ENCODE measurements at regions not wholly inside any gene's neighbourhood (a gene's known extent, or its start where the extent isn't known, plus 50 kb on each side); places are given as distances from the start of the nearest gene placed in this dataset.

DNA sequence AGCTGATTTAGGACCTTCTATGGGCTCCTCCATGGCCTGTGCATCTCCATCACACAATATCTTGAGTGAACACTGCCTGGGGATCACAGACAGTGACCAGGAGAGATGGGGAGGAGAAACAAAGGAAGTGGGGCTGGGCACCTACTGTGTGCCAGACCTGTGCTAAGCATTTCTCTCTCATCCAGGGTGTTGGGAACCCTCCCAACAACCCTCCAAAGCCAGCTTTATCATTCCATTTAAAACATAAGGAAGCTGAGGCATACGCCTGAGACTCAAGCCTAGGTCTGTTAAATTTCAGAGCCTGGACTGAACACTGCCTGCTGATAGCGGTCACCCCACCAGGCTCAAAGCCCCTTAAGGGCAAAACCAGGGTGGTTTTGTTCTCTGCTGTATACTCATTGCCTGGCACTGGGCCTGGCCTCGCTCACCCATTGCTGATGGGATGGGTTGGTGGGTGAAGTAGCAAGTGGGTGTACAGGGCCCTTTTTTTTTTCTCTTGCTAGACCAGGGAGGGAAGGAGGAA lies 130.1 kb downstream of the MN1 start:
- H4K20me1 ChIP-seq (ENCODE audit: control insufficient read depth, insufficient read depth, low read length, poor library complexity, severe bottlenecking), result no peaks in the 10 kb centered on the region
- 83% methylated on average over 2 of the region's 3 CpGs for WGBS (ENCODE audit: insufficient coverage)
- Mint-ChIP-seq H3K27me3 (peaks cover 31% of the 10 kb centered on the region), H3K27ac (no peak overlapping the region), H3K4me3 (no peak overlapping the region), H3K4me1 (no peaks in the 10 kb centered on the region), H3K9me3 (ENCODE audit: insufficient read depth) (peaks cover 2% of the 10 kb centered on the region)
- no peak for DNase-seq
- H3K27ac ChIP-seq (ENCODE audit: low read length in 2 of 2), result no peak overlapping the region
- intact Hi-C loops (cut with micrococcal nuclease), result no loop called here
- H3K9ac ChIP-seq (ENCODE audit: low read length), result no peak overlapping the region
- CTCF ChIA-PET, result no interaction called here
- no peak for ATAC-seq (ENCODE audit: low read depth)
- peaks cover 0 to 2% of the 10 kb centered on the region in 2 donors for H3K4me1 ChIP-seq (ENCODE audit: control insufficient read depth in 2 of 2, insufficient read depth in 2 of 2, low read length in 2 of 2)
- no peak overlapping the region for H2AFZ ChIP-seq (ENCODE audit: insufficient read depth, low read depth, low read length, poor library complexity, severe bottlenecking)
- no peaks in the 10 kb centered on the region for H3K79me2 ChIP-seq (ENCODE audit: control insufficient read depth, insufficient read depth, low read length)
- H3K27me3 ChIP-seq (replicated peaks in 1 of 4; ENCODE audit: control extremely low read depth in 1 of 4, control insufficient read depth in 3 of 4, insufficient read depth in 4 of 4, low read length in 3 of 4), result peaks cover 0 to 21% (median 4%) of the 10 kb centered on the region in 4 experiments
- TF ChIP-seq, protein P1, sequence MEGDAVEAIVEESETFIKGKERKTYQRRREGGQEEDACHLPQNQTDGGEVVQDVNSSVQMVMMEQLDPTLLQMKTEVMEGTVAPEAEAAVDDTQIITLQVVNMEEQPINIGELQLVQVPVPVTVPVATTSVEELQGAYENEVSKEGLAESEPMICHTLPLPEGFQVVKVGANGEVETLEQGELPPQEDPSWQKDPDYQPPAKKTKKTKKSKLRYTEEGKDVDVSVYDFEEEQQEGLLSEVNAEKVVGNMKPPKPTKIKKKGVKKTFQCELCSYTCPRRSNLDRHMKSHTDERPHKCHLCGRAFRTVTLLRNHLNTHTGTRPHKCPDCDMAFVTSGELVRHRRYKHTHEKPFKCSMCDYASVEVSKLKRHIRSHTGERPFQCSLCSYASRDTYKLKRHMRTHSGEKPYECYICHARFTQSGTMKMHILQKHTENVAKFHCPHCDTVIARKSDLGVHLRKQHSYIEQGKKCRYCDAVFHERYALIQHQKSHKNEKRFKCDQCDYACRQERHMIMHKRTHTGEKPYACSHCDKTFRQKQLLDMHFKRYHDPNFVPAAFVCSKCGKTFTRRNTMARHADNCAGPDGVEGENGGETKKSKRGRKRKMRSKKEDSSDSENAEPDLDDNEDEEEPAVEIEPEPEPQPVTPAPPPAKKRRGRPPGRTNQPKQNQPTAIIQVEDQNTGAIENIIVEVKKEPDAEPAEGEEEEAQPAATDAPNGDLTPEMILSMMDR (IDR thresholded peaks at IDR 0.05), result no peak
- no peak for TF ChIP-seq EZH2 (IDR thresholded peaks at IDR 0.05; ENCODE audit: borderline replicate concordance, insufficient read depth, low read depth, low read length, poor library complexity, severe bottlenecking)
- H3K4me3 ChIP-seq (ENCODE audit: control extremely low read depth in 1 of 5, extremely low read depth in 1 of 5, insufficient read depth in 1 of 5, low read depth in 2 of 5, low read length in 4 of 5), result no peak overlapping the region
- peaks cover 0 to 24% (median 3%) of the 10 kb centered on the region in 3 donors for H3K9me3 ChIP-seq (ENCODE audit: control extremely low read depth in 1 of 3, control insufficient read depth in 2 of 3, insufficient read depth in 1 of 3, low read length in 2 of 3)
- POLR2A ChIA-PET, result no interaction called here
- no peak overlapping the region for H3K4me2 ChIP-seq (replicated peaks; ENCODE audit: low read depth, low read length, poor library complexity, severe bottlenecking)
- no peaks in the 10 kb centered on the region for H3K36me3 ChIP-seq (replicated peaks in 1 of 2; ENCODE audit: control extremely low read depth in 1 of 2, control insufficient read depth in 1 of 2, extremely low read depth in 1 of 2, insufficient read depth in 2 of 2, low read length in 1 of 2)

- no peak overlapping the region for H3K27ac Mint-ChIP-seq
- POLR2A ChIA-PET, result no interaction called here
Measured at GRCh38 chr22:27672721-27673418, 128.7 kb downstream of the MN1 start.

More at GRCh38 chr22:27672721-27673418, 128.7 kb downstream of the MN1 start:
- no peak overlapping the region for H3K4me3 ChIP-seq (ENCODE audit: control extremely low read depth in 1 of 5, extremely low read depth in 1 of 5, insufficient read depth in 1 of 5, low read depth in 2 of 5, low read length in 4 of 5)
- H3K9me3 Mint-ChIP-seq (ENCODE audit: insufficient read depth), result no peaks in the 10 kb centered on the region
- no peak overlapping the region for H3K9ac ChIP-seq (ENCODE audit: low read length)
- no peaks in the 10 kb centered on the region for H3K4me1 Mint-ChIP-seq
- H3K27ac ChIP-seq (ENCODE audit: low read length in 2 of 2), result no peak overlapping the region
- ATAC-seq (ENCODE audit: low read depth) (no peak), DNase-seq (no peak)
- H3K9me3 ChIP-seq (ENCODE audit: control extremely low read depth in 1 of 3, control insufficient read depth in 2 of 3, insufficient read depth in 1 of 3, low read length in 2 of 3), result peaks cover 0 to 15% (median 0%) of the 10 kb centered on the region in 3 donors
- peaks cover 0 to 2% of the 10 kb centered on the region in 2 donors for H3K4me1 ChIP-seq (ENCODE audit: control insufficient read depth in 2 of 2, insufficient read depth in 2 of 2, low read length in 2 of 2)
- WGBS (ENCODE audit: insufficient coverage), result 91% methylated on average over 6 of the region's 9 CpGs
- H3K79me2 ChIP-seq (ENCODE audit: control insufficient read depth, insufficient read depth, low read length), result no peaks in the 10 kb centered on the region
- H3K27me3 ChIP-seq (replicated peaks in 1 of 4; ENCODE audit: control extremely low read depth in 1 of 4, control insufficient read depth in 3 of 4, insufficient read depth in 4 of 4, low read length in 3 of 4), result peaks cover 0 to 21% (median 4%) of the 10 kb centered on the region in 4 experiments
- H3K4me2 ChIP-seq (replicated peaks; ENCODE audit: low read depth, low read length, poor library complexity, severe bottlenecking), result no peak overlapping the region
- CTCF ChIA-PET, result no interaction called here
- peaks cover 31% of the 10 kb centered on the region for H3K27me3 Mint-ChIP-seq
- no peak for TF ChIP-seq EZH2 (IDR thresholded peaks at IDR 0.05; ENCODE audit: borderline replicate concordance, insufficient read depth, low read depth, low read length, poor library complexity, severe bottlenecking)
- TF ChIP-seq, protein P1 (IDR thresholded peaks at IDR 0.05), result no peak
- H2AFZ ChIP-seq (ENCODE audit: insufficient read depth, low read depth, low read length, poor library complexity, severe bottlenecking), result no peak overlapping the region
- no peaks in the 10 kb centered on the region for H4K20me1 ChIP-seq (ENCODE audit: control insufficient read depth, insufficient read depth, low read length, poor library complexity, severe bottlenecking)
- no peaks in the 10 kb centered on the region for H3K36me3 ChIP-seq (replicated peaks in 1 of 2; ENCODE audit: control extremely low read depth in 1 of 2, control insufficient read depth in 1 of 2, extremely low read depth in 1 of 2, insufficient read depth in 2 of 2, low read length in 1 of 2)
- H3K4me3 Mint-ChIP-seq, result no peak overlapping the region
- intact Hi-C loops (cut with micrococcal nuclease), result no loop called here
